GM12878 (cell line): ENCODE measurements at regions not wholly inside any gene's neighbourhood (a gene's known extent, or its start where the extent isn't known, plus 50 kb on each side); places are given as distances from the start of the nearest gene placed in this dataset.

Source experiments
- ATAC-seq: fragments of 200-7000 bp; cut with Tn5 transposase; 3 replicates; pipeline ENCODE4 v1.9.1; 2020; ENCODE audit warnings: mild to moderate bottlenecking, moderate library complexity
- BruUV-seq: library from RNA; stranded (reverse); fragments of 400-500 nt; replicated peaks from 2 replicates; lab custom pipeline; 2021; lab: Mats Ljungman, UMichigan
- CTCF ChIA-PET: fragments of 300-600 bp; sonication (Branson Sonifier 250); formaldehyde crosslinking; extraction: SDS; loops from one replicate; lab custom pipeline; 2021; ENCODE audit warnings: inconsistent platforms; lab: Yijun Ruan, JAX
- POLR2A ChIA-PET: fragments of 350-600 bp; formaldehyde crosslinking; extraction: SDS; loops from one replicate; lab custom pipeline; 2021; ENCODE audit warnings: inconsistent platforms; lab: Charles Lee
- RAD21 ChIA-PET: fragments of 300-600 bp; sonication (Branson Sonifier 250); formaldehyde crosslinking; loops from one replicate; lab custom pipeline; 2023; ENCODE audit warnings: antibody characterized with exemption; ENCODE audit not compliant: unreplicated experiment; lab: Charles Lee
- SMC1A ChIA-PET: fragments of 300-600 bp; sonication (Branson Sonifier 250); formaldehyde crosslinking; loops from one replicate; lab custom pipeline; 2023; ENCODE audit not compliant: unreplicated experiment, uncharacterized antibody; lab: Charles Lee
- DNase-seq: peaks from one replicate; pipeline ENCODE4 v3.0.0-alpha.2; 2011; ENCODE audit warnings: low read depth, low spot score
- FAIRE-seq: peaks from 3 replicates; lab custom pipeline; 2011; peaks lifted over from hg19 to GRCh38; lab: Jason Lieb, UNC
- H2AFZ ChIP-seq: 2 replicates; pipeline ENCODE4 v1.6.0; 2011; ENCODE audit warnings: low read depth, low read length, control low read depth; ENCODE audit not compliant: control insufficient read depth
- H3K27ac ChIP-seq: 2 replicates; pipeline ENCODE4 v1.5.1; 2011; ENCODE audit warnings: control low read depth; ENCODE audit not compliant: control insufficient read depth, insufficient read depth
- H3K27me3 ChIP-seq, 2 experiments: replicated peaks in 1 of 2; 2 replicates each; pipeline versions ENCODE4 v1.6.0 to v1.6.1; 2011; ENCODE audit warnings: low read length in 1 of 2; ENCODE audit not compliant: control insufficient read depth in 2 of 2, insufficient read depth in 2 of 2
- H3K36me3 ChIP-seq, 2 experiments: 2 replicates each; pipeline ENCODE4 v1.5.1; 2011; ENCODE audit warnings: low read length in 1 of 2; ENCODE audit not compliant: control insufficient read depth in 2 of 2, insufficient read depth in 2 of 2
- H3K4me1 ChIP-seq: 2 replicates; pipeline ENCODE4 v1.6.1; 2011; ENCODE audit warnings: mild to moderate bottlenecking, low read length, moderate library complexity, mixed read lengths; ENCODE audit not compliant: control insufficient read depth, insufficient read depth
- H3K4me2 ChIP-seq: 2 replicates; pipeline ENCODE4 v1.6.0; 2011; ENCODE audit warnings: control low read depth; ENCODE audit not compliant: control insufficient read depth, insufficient read depth
- H3K4me3 ChIP-seq: fragments of 200-600 bp; sonication (generic); 2 replicates; pipeline ENCODE4 v1.5.1; 2016
- H3K79me2 ChIP-seq: 2 replicates; pipeline ENCODE4 v1.6.0; 2011; ENCODE audit warnings: low read length; ENCODE audit not compliant: control insufficient read depth, insufficient read depth
- H3K9ac ChIP-seq: 2 replicates; pipeline ENCODE4 v1.8.0; 2011; ENCODE audit warnings: low read length, control low read depth, mixed read lengths; ENCODE audit not compliant: control insufficient read depth, insufficient read depth
- H3K9me3 ChIP-seq: replicated peaks from 3 replicates; pipeline ENCODE4 v1.5.1; 2011; ENCODE audit warnings: mild to moderate bottlenecking, low read length; ENCODE audit not compliant: control insufficient read depth, insufficient read depth
- H4K20me1 ChIP-seq: 2 replicates; pipeline ENCODE4 v1.6.0; 2011; ENCODE audit not compliant: control insufficient read depth, insufficient read depth
- CBFB ChIP-seq: IDR thresholded peaks from 2 replicates; pipeline ENCODE4 v1.6.1; 2016; ENCODE audit warnings: antibody characterized with exemption, low read depth
- CREB1 ChIP-seq: IDR thresholded peaks from 2 replicates; pipeline ENCODE4 v1.6.1; 2012; ENCODE audit warnings: low read depth, mild to moderate bottlenecking, inconsistent platforms
- KLF5 ChIP-seq: fragments of 450-650 bp; IDR thresholded peaks from 2 replicates; pipeline ENCODE4 v1.6.1; 2014; ENCODE audit warnings: mild to moderate bottlenecking; ENCODE audit not compliant: partially characterized antibody
- MEF2A ChIP-seq: IDR thresholded peaks from 2 replicates; pipeline ENCODE4 v1.6.1; 2011; ENCODE audit warnings: low read depth, mild to moderate bottlenecking, low read length, moderate library complexity; ENCODE audit not compliant: insufficient read depth
- POU2F2 ChIP-seq: IDR thresholded peaks from 3 replicates; pipeline ENCODE4 v1.6.1; 2011; ENCODE audit warnings: low read depth, mild to moderate bottlenecking, low read length, borderline replicate concordance
- RAD21 ChIP-seq: IDR thresholded peaks from 2 replicates; pipeline ENCODE4 v1.6.1; 2011; ENCODE audit warnings: mild to moderate bottlenecking, low read depth, low read length, moderate library complexity; ENCODE audit not compliant: insufficient read depth
- SMC3 ChIP-seq: IDR thresholded peaks from 2 replicates; pipeline ENCODE4 v1.6.1; 2011; ENCODE audit warnings: low read length, improper control_type of control experiment, borderline replicate concordance
- ZZZ3 ChIP-seq: IDR thresholded peaks from 2 replicates; pipeline ENCODE4 v1.6.1; 2011; ENCODE audit warnings: low read depth; ENCODE audit not compliant: control insufficient read depth, insufficient read length
- WGBS: methylation state at CpG from one replicate; pipeline ENCODE4 v1.1.6; 2016; ENCODE audit warnings: low lambda C conversion rate; ENCODE audit not compliant: insufficient replicate concordance, insufficient coverage; ENCODE audit errors: missing lambda C conversion rate; 5-methylcytosine and 5-hydroxymethylcytosine counted together
- in situ Hi-C: fragments of 300-500 bp; cut with MboI; formaldehyde crosslinking; loops from 9 replicates; pipeline ENCODE4 v1.14.3; 2018; ENCODE audit warnings: mixed read lengths
- intact Hi-C: fragments of 100-400 bp; cut with micrococcal nuclease; formaldehyde crosslinking; loops from one replicate; pipeline ENCODE4 v1.14.2; 2022; ENCODE audit not compliant: unreplicated experiment
- TF ChIP-seq, protein P1 (sequence below): fragments of 150-350 bp; IDR thresholded peaks from 2 replicates; pipeline ENCODE4 v1.6.1; 2016; ENCODE audit warnings: low read depth, low read length
- TF ChIP-seq, protein P2 (sequence below), 3 experiments: IDR thresholded peaks in 2 of 3; conservative IDR thresholded peaks in 1 of 3; 2 replicates each; pipeline ENCODE4 v1.5.1; 2011; ENCODE audit warnings: low read depth in 3 of 3, low read length in 3 of 3, mild to moderate bottlenecking in 3 of 3, control low read depth in 2 of 3, moderate library complexity in 2 of 3, inconsistent platforms in 1 of 3, mixed read lengths in 1 of 3; ENCODE audit not compliant: control insufficient read depth in 2 of 3, insufficient read depth in 1 of 3; ENCODE audit errors: extremely low read depth in 1 of 3

- CTCF ChIA-PET = interaction anchor here (1.0 to 2.6 kb wide), 13 partner anchors 8 to 418 kb away, joined by 3 to 10 read pairs (median 5); no protein-coding TSS in a partner anchor
- H3K9ac ChIP-seq = no peak overlapping the region
- no peak for DNase-seq
- no peak overlapping the region for H3K27ac ChIP-seq
- H3K4me2 ChIP-seq = no peak overlapping the region
- FAIRE-seq = no peak
- POLR2A ChIA-PET = no interaction called here
- 12% methylated on average over 3 of the region's 3 CpGs for WGBS
- H3K27me3 ChIP-seq = no peaks in the 10 kb centered on the region
- TF ChIP-seq MEF2A (no peak), KLF5 (no peak), ZZZ3 (no peak), CBFB (no peak), CREB1 (no peak), RAD21 (peak; percentile 25; the same call in 1 of the 2 replicates), SMC3 (peak; percentile 21; the same call in 1 of the 2 replicates), POU2F2 (no peak)
- TF ChIP-seq, protein P1, sequence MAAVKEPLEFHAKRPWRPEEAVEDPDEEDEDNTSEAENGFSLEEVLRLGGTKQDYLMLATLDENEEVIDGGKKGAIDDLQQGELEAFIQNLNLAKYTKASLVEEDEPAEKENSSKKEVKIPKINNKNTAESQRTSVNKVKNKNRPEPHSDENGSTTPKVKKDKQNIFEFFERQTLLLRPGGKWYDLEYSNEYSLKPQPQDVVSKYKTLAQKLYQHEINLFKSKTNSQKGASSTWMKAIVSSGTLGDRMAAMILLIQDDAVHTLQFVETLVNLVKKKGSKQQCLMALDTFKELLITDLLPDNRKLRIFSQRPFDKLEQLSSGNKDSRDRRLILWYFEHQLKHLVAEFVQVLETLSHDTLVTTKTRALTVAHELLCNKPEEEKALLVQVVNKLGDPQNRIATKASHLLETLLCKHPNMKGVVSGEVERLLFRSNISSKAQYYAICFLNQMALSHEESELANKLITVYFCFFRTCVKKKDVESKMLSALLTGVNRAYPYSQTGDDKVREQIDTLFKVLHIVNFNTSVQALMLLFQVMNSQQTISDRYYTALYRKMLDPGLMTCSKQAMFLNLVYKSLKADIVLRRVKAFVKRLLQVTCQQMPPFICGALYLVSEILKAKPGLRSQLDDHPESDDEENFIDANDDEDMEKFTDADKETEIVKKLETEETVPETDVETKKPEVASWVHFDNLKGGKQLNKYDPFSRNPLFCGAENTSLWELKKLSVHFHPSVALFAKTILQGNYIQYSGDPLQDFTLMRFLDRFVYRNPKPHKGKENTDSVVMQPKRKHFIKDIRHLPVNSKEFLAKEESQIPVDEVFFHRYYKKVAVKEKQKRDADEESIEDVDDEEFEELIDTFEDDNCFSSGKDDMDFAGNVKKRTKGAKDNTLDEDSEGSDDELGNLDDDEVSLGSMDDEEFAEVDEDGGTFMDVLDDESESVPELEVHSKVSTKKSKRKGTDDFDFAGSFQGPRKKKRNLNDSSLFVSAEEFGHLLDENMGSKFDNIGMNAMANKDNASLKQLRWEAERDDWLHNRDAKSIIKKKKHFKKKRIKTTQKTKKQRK = no peak
- TF ChIP-seq, protein P2, sequence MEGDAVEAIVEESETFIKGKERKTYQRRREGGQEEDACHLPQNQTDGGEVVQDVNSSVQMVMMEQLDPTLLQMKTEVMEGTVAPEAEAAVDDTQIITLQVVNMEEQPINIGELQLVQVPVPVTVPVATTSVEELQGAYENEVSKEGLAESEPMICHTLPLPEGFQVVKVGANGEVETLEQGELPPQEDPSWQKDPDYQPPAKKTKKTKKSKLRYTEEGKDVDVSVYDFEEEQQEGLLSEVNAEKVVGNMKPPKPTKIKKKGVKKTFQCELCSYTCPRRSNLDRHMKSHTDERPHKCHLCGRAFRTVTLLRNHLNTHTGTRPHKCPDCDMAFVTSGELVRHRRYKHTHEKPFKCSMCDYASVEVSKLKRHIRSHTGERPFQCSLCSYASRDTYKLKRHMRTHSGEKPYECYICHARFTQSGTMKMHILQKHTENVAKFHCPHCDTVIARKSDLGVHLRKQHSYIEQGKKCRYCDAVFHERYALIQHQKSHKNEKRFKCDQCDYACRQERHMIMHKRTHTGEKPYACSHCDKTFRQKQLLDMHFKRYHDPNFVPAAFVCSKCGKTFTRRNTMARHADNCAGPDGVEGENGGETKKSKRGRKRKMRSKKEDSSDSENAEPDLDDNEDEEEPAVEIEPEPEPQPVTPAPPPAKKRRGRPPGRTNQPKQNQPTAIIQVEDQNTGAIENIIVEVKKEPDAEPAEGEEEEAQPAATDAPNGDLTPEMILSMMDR (IDR thresholded peaks at IDR 0.05 in 2 of 3, conservative IDR thresholded peaks at IDR 0.05 in 1 of 3; ENCODE audit: control insufficient read depth in 2 of 3, extremely low read depth in 1 of 3, insufficient read depth in 1 of 3, low read depth in 3 of 3, low read length in 3 of 3) = peak in 2 of 3 experiments; percentile 33 to 47; a peak in 1 of 6 replicates
- H3K4me1 ChIP-seq = no peaks in the 10 kb centered on the region
- RAD21 ChIA-PET = interaction anchor here (0.9 to 1.3 kb wide), 4 partner anchors 244 to 423 kb away, joined by 3 to 6 read pairs (median 3); no protein-coding TSS in a partner anchor
- peak; percentile 74 for ATAC-seq
- in situ Hi-C loops (no loop called here), intact Hi-C loops (loop anchor here (10.0 kb wide), 1 partner anchor 420 kb away; no protein-coding TSS in a partner anchor)
- no peak overlapping the region for H2AFZ ChIP-seq
- no peaks in the 10 kb centered on the region for H4K20me1 ChIP-seq
- BruUV-seq = no TSS peak
- no peaks in the 10 kb centered on the region for H3K9me3 ChIP-seq
- no peak overlapping the region for H3K4me3 ChIP-seq
- SMC1A ChIA-PET = interaction anchor here (0.9 to 1.7 kb wide), 4 partner anchors 20 to 418 kb away, joined by 3 to 5 read pairs (median 3); no protein-coding TSS in a partner anchor
- H3K36me3 ChIP-seq = no peaks in the 10 kb centered on the region
- no peaks in the 10 kb centered on the region for H3K79me2 ChIP-seq
Observed at GRCh38 chr5:106454651-106455415, 1215.9 kb downstream of the EFNA5 start.
